CD4-positive, alpha-beta memory T cell (primary cell): ENCODE measurements at regions not wholly inside any gene's neighbourhood (a gene's known extent, or its start where the extent isn't known, plus 50 kb on each side); places are given as distances from the start of the nearest gene placed in this dataset.
"Not testable (repeated sequence)": the region's sequence is repeated elsewhere in the genome, so short reads cannot be mapped to it uniquely, and the experiment has no call there.

Experiments used
- CTCF ChIA-PET: fragments of 350-600 bp; sonication (Branson Sonifier 250); formaldehyde crosslinking; loops from one replicate; lab custom pipeline; 2021; ENCODE audit warnings: inconsistent platforms; ENCODE audit not compliant: partially characterized antibody; lab: Charles Lee
- POLR2A ChIA-PET: fragments of 350-600 bp; sonication (Branson Sonifier 250); formaldehyde crosslinking; loops from one replicate; lab custom pipeline; 2021; ENCODE audit not compliant: partially characterized antibody; lab: Charles Lee
- DNase-seq, 5 donors: peaks; one replicate each; pipeline versions ENCODE4 v3.0.0 to v3.0.0-alpha.2; 2020 to 2022; ENCODE audit warnings: mixed read lengths in 1 of 5
- H3K27ac ChIP-seq: one replicate; pipeline ENCODE4 v1.7.0; 2013; ENCODE audit warnings: low read depth, low read length
- H3K27me3 ChIP-seq: 2 replicates; pipeline ENCODE4 v1.7.0; 2013; ENCODE audit warnings: mild to moderate bottlenecking, low read length, moderate library complexity; ENCODE audit not compliant: insufficient read depth
- H3K36me3 ChIP-seq: 2 replicates; pipeline ENCODE4 v1.7.0; 2013; ENCODE audit warnings: mild to moderate bottlenecking, low read length, moderate library complexity; ENCODE audit not compliant: insufficient read depth
- H3K4me1 ChIP-seq: 2 replicates; pipeline ENCODE4 v1.7.0; 2013; ENCODE audit warnings: mild to moderate bottlenecking, low read length, moderate library complexity; ENCODE audit not compliant: insufficient read depth
- H3K4me3 ChIP-seq, 2 donors: one replicate each; pipeline ENCODE4 v1.7.0; 2013; ENCODE audit warnings: low read length in 2 of 2, mild to moderate bottlenecking in 1 of 2
- H3K9me3 ChIP-seq, 2 donors: one replicate each; pipeline ENCODE4 v1.7.0; 2013; ENCODE audit warnings: low read length in 2 of 2, control low read depth in 1 of 2; ENCODE audit not compliant: control insufficient read depth in 1 of 2
- H3K27ac Mint-ChIP-seq, 7 donors: one replicate each; pipeline ENCODE4 v1.8.0; 2020 to 2021; ENCODE audit warnings: mixed read lengths in 7 of 7, mild to moderate bottlenecking in 6 of 7, inconsistent platforms in 3 of 7, moderate library complexity in 3 of 7
- H3K27me3 Mint-ChIP-seq, 2 donors: one replicate each; pipeline ENCODE4 v1.8.0; 2020 to 2021; ENCODE audit warnings: mixed read lengths in 2 of 2
- H3K36me3 Mint-ChIP-seq, 2 donors: one replicate each; pipeline ENCODE4 v1.8.0; 2020 to 2021; ENCODE audit warnings: mixed read lengths in 2 of 2, inconsistent platforms in 1 of 2, mild to moderate bottlenecking in 1 of 2
- H3K4me1 Mint-ChIP-seq, 4 donors: one replicate each; pipeline ENCODE4 v1.8.0; 2020 to 2021; ENCODE audit warnings: mixed read lengths in 4 of 4, mild to moderate bottlenecking in 1 of 4
- H3K4me3 Mint-ChIP-seq, 8 donors: one replicate each; pipeline ENCODE4 v1.8.0; 2020 to 2021; ENCODE audit warnings: mixed read lengths in 8 of 8, mild to moderate bottlenecking in 7 of 8, moderate library complexity in 6 of 8, inconsistent platforms in 3 of 8
- H3K9me3 Mint-ChIP-seq, 8 donors: one replicate each; pipeline ENCODE4 v1.8.0; 2020 to 2021; ENCODE audit warnings: mixed read lengths in 8 of 8, mild to moderate bottlenecking in 5 of 8, inconsistent platforms in 3 of 8, moderate library complexity in 1 of 8
- intact Hi-C: fragments of 100-400 bp; cut with micrococcal nuclease; formaldehyde crosslinking; loops from one replicate; pipeline ENCODE4 v1.15.1; 2023

DNA sequence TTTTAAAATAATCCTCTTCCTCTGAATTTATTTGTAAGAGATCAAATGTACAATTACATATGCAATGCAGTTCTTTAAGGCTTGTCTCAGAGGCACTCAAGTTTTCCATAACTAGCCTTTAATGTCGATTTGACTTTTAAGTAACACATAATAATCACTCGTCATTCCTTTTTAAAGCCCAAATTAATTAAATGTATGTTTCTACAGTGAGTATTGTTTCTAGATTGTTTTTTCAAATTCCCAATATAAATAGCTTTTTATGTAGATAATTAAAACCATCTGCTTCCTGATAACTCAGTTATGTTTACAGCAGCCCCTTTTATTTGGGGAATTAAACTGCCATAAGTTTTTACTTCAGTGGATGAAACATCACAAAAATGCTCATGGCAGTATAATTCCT lies 185.1 kb downstream of the ETNK1 start:
- Histone ChIP-seq H3K4me1 (no peaks in the 10 kb centered on the region), H3K36me3 (no peaks in the 10 kb centered on the region), H3K9me3 (no peaks in the 10 kb centered on the region), H3K27me3 (no peaks in the 10 kb centered on the region), H3K27ac (no peak overlapping the region), H3K4me3 (no peak overlapping the region)
- intact Hi-C loops, result no loop called here
- Mint-ChIP-seq H3K9me3 (no peaks in the 10 kb centered on the region), H3K4me1 (no peaks in the 10 kb centered on the region), H3K27me3 (peaks cover 1 to 2% of the 10 kb centered on the region in 2 donors), H3K27ac (no peak overlapping the region), H3K4me3 (no peak overlapping the region), H3K36me3 (no peaks in the 10 kb centered on the region)
- ChIA-PET POLR2A (no interaction called here), CTCF (no interaction called here)
- DNase-seq, result no peak

DNA sequence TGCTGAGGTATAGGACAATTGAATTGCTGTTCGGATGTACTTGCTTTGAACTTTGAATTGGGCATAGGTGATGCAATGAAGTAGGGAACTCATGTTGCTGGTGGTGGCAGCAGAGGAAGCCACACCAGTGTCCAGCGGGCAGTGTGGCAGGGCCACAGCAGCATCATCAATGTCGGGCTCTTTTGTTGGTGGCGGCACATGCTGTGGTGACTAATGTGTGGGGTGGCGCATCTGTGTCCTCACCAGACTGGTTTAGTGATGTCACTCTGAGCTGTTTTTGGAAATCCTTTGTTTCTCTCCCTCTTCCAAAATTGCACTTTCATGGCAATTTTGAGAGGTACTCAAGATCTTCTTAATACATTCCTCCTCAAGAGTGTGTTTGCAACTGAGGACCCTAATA lies 187.6 kb downstream of the ETNK1 start:
- Histone ChIP-seq H3K27me3 (no peaks in the 10 kb centered on the region), H3K36me3 (no peaks in the 10 kb centered on the region), H3K9me3 (no peaks in the 10 kb centered on the region), H3K4me1 (no peaks in the 10 kb centered on the region), H3K27ac (no peak overlapping the region), H3K4me3 (no peak overlapping the region)
- Mint-ChIP-seq H3K4me3 (no peak overlapping the region), H3K36me3 (no peaks in the 10 kb centered on the region), H3K4me1 (no peaks in the 10 kb centered on the region), H3K27me3 (peaks cover 1 to 4% of the 10 kb centered on the region in 2 donors), H3K27ac (no peak overlapping the region), H3K9me3 (no peaks in the 10 kb centered on the region)
- intact Hi-C loops, result no loop called here
- no peak for DNase-seq
- ChIA-PET POLR2A (no interaction called here), CTCF (no interaction called here)

DNA sequence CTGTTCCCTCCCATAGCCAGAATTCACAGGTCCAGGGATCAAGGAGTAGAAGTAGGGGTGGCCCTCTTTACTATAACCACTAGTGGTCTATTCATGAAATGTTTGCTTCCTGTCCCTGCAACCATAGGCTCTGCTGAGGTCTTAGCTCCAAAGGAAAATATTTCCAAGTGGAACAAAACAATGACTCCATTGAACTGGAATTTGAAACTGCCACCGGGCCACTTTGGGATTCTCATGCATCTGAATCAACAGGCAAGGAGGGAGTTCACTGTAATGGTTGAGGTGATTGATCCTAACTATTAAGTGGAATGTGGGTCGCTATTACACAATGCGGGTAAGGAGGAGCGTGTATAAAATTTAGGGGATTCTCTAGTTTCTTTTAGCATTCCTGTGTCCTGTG lies 197.0 kb downstream of the ETNK1 start:
- no peaks in the 10 kb centered on the region for H3K36me3 Mint-ChIP-seq
- Histone ChIP-seq H3K27ac (no peak overlapping the region), H3K9me3 (no peaks in the 10 kb centered on the region), H3K4me1 (no peaks in the 10 kb centered on the region), H3K27me3 (no peaks in the 10 kb centered on the region), H3K4me3 (no peak overlapping the region), H3K36me3 (no peaks in the 10 kb centered on the region)
- intact Hi-C loops, result no loop called here
- no peak for DNase-seq
- ChIA-PET CTCF (no interaction called here), POLR2A (no interaction called here)
- H3K27me3 Mint-ChIP-seq, result peaks cover 0 to 8% of the 10 kb centered on the region in 2 donors
- H3K4me1 Mint-ChIP-seq, result no peaks in the 10 kb centered on the region
- no peak overlapping the region for H3K4me3 Mint-ChIP-seq
- no peak overlapping the region for H3K27ac Mint-ChIP-seq
- peaks cover 0 to 10% (median 2%) of the 10 kb centered on the region in 8 donors for H3K9me3 Mint-ChIP-seq

DNA sequence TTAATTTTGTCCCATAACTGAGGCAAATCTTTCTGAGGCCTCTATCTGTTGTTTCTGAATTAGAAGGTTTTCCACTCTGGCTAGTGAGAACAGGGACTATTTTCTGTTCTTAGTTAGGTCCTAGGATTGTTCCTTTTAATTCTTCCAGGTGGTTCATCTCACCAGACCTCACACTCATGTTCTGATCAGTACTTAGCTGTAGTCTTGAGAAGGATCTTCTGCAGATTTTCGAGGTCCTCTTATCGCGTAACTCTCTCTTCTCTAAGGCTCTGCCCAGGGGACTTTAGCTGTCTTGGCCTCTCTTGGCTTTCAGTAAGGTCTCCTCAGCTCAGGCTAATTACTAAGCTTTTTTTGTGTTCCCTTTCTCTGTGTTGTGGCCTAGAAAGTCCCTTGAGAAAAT lies 201.1 kb downstream of the ETNK1 start:
- no peaks in the 10 kb centered on the region for H3K4me1 Mint-ChIP-seq
- no peak overlapping the region for H3K4me3 Mint-ChIP-seq
- H3K9me3 ChIP-seq, result no peaks in the 10 kb centered on the region
- intact Hi-C loops, result no loop called here
- no peaks in the 10 kb centered on the region for H3K27me3 ChIP-seq
- no peaks in the 10 kb centered on the region for H3K36me3 Mint-ChIP-seq
- no peak overlapping the region for H3K27ac ChIP-seq
- H3K27me3 Mint-ChIP-seq, result peaks cover 6 to 11% of the 10 kb centered on the region in 2 donors
- no peak overlapping the region for H3K27ac Mint-ChIP-seq
- no peak overlapping the region for H3K4me3 ChIP-seq
- no peaks in the 10 kb centered on the region for H3K4me1 ChIP-seq
- no peaks in the 10 kb centered on the region for H3K36me3 ChIP-seq
- CTCF ChIA-PET, result no interaction called here
- POLR2A ChIA-PET, result no interaction called here
- peaks cover 0 to 15% (median 5%) of the 10 kb centered on the region in 8 donors for H3K9me3 Mint-ChIP-seq
- DNase-seq, result no peak

DNA sequence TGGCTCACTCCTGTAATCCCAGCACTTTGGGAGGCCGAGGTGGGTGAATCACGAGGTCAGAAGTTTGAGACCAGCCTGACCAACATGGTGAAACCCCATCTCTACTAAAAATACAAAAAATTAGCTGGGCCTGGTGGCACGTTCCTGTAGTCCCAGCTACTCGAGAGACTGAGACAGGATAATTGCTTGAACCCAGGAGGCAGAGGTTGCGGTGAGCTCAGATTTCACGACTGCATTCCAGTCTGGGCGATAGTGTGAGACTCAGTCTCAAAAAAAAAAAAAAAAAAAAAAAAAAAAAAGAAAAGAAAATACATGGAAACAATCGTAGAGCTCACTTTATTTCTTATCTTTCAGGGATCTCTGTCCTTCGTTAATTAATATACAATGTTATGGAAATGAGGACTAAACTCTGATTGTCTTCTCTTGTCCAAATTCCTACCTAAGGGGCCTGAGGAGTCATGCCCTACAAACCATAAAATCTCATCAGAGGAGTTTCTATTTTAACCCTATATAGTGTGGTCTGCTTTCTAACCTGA lies 201.5 kb downstream of the ETNK1 start:
- DNase-seq, H3K4me3 Mint-ChIP-seq, H3K36me3 Mint-ChIP-seq, H3K4me1 ChIP-seq, H3K27ac Mint-ChIP-seq, H3K4me1 Mint-ChIP-seq, POLR2A ChIA-PET, H3K27ac ChIP-seq, intact Hi-C loops, H3K36me3 ChIP-seq, H3K27me3 ChIP-seq, H3K9me3 ChIP-seq, CTCF ChIA-PET, H3K4me3 ChIP-seq: not testable (repeated sequence)
- peaks cover 6 to 11% of the 10 kb centered on the region in 2 donors for H3K27me3 Mint-ChIP-seq
- peaks cover 0 to 14% (median 5%) of the 10 kb centered on the region in 8 donors for H3K9me3 Mint-ChIP-seq

DNA sequence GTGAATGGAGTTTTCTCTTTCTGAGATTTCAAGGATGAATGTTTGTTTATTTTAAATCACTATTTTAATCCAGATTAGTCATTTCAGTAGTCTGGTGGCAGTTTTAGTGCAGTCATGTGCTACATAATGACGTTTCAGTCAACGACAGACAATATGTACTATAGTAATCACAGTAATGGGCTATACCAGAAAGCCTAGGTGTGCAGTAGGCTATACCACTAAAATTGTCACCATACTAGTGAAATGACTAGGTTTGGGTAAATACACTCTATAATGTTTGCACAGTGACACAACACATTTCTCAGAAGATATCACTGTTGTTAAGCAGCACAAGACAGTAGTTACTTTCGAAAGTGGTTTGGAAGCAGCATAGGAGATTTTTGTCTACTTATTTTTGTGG lies 203.1 kb downstream of the ETNK1 start:
- ChIA-PET POLR2A (no interaction called here), CTCF (no interaction called here)
- H3K4me1 Mint-ChIP-seq, result no peaks in the 10 kb centered on the region
- H3K27ac ChIP-seq, result no peak overlapping the region
- peaks cover 0 to 9% (median 4%) of the 10 kb centered on the region in 8 donors for H3K9me3 Mint-ChIP-seq
- H3K4me3 ChIP-seq, result no peak overlapping the region
- H3K27ac Mint-ChIP-seq, result no peak overlapping the region
- no peaks in the 10 kb centered on the region for H3K36me3 Mint-ChIP-seq
- intact Hi-C loops, result no loop called here
- H3K4me3 Mint-ChIP-seq, result no peak overlapping the region
- H3K27me3 ChIP-seq, result no peaks in the 10 kb centered on the region
- no peaks in the 10 kb centered on the region for H3K9me3 ChIP-seq
- DNase-seq, result no peak
- H3K27me3 Mint-ChIP-seq, result peaks cover 6 to 11% of the 10 kb centered on the region in 2 donors
- no peaks in the 10 kb centered on the region for H3K4me1 ChIP-seq
- no peaks in the 10 kb centered on the region for H3K36me3 ChIP-seq

DNA sequence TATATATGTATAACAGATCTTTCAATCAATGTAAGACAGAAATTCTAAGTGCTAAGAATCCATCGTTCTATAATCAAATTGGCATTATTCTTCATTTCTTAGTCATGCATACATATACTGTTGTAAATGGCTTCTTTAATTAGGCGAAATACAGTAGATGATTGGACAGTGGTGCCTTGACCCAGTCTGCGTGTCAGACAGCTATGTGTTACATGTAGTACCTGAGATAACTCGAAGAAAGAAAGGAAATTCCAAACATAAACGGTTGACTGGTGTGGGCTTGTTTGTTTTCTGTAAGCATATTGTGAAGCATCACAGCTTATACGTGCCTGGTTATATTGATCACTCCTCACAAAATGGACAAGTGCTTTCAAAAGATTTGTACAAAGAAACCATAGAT lies 210.5 kb downstream of the ETNK1 start:
- Histone ChIP-seq H3K27ac (no peak overlapping the region), H3K4me1 (no peaks in the 10 kb centered on the region), H3K4me3 (no peak overlapping the region), H3K9me3 (no peaks in the 10 kb centered on the region), H3K27me3 (no peaks in the 10 kb centered on the region), H3K36me3 (no peaks in the 10 kb centered on the region)
- Mint-ChIP-seq H3K4me1 (no peaks in the 10 kb centered on the region), H3K9me3 (peaks cover 0 to 4% (median 0%) of the 10 kb centered on the region in 8 donors), H3K27ac (no peak overlapping the region), H3K4me3 (no peak overlapping the region), H3K36me3 (no peaks in the 10 kb centered on the region), H3K27me3 (peaks cover 0 to 1% of the 10 kb centered on the region in 2 donors)
- ChIA-PET CTCF (no interaction called here), POLR2A (no interaction called here)
- intact Hi-C loops, result no loop called here
- DNase-seq, result no peak

DNA sequence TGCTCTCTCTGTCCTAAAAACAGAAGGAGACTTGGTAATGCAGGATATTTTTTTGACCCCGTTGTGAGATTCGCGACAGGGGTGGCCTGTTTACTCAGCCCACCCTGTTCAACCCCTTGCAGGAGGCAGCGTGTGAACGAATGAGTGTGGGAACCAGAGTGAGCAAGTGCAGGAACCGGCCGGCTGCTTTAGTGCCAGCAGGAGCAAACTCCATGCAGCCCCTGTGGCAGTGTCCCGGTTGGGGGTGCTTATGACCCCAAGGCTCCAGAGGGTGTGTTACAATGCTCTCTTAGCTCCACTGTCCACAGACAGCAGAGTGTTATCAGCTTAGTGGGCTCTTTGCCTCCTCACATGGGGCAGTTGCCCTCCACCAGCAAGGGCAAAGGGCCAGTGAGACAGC lies 225.2 kb downstream of the ETNK1 start:
- Histone ChIP-seq H3K4me3 (no peak overlapping the region), H3K27me3 (no peaks in the 10 kb centered on the region), H3K36me3 (no peaks in the 10 kb centered on the region), H3K4me1 (no peaks in the 10 kb centered on the region), H3K9me3 (no peaks in the 10 kb centered on the region), H3K27ac (no peak overlapping the region)
- Mint-ChIP-seq H3K9me3 (no peaks in the 10 kb centered on the region), H3K36me3 (no peaks in the 10 kb centered on the region), H3K27me3 (peaks cover 2% of the 10 kb centered on the region in 2 donors), H3K27ac (no peak overlapping the region), H3K4me1 (no peaks in the 10 kb centered on the region), H3K4me3 (no peak overlapping the region)
- no peak for DNase-seq
- ChIA-PET POLR2A (no interaction called here), CTCF (no interaction called here)
- intact Hi-C loops, result no loop called here
